ENCODE measurements at regions not wholly inside any gene's neighbourhood (a gene's known extent, or its start where the extent isn't known, plus 50 kb on each side); places are given as distances from the start of the nearest gene placed in this dataset.

DNA sequence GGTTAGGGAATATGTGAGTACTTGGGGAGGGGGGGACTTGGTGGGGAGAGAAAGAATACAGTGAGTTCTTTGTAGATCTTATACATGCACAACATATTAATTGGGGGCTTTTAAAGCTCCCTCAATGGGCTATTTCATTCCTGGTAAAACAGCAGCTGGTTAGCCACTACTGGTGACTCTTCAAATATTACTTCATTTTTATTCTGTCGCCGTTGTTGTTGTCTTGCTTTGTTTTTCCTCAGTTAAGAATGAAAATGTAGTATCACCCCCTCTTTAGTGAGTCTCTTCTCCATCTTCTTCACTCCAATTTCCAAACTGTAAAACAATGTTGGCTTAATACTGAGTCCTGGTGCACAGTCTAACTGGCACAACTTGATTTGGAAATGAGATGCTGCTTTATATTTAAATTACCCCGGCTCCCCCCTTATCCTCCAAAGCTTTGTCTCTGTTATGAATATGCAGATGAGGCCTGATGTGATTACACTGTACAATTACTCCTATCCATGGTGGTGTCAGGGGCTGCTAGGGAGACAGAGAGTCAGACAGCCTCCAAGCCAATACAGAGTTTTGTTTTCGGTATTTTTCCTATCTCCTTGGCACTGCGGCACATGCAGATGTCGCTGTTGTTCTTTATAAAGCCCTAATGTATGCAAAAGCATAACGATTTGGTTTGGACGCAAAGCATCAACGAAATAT is 256.9 kb upstream of the PMFBP1 start:
- TF ChIP-seq, protein P1, sequence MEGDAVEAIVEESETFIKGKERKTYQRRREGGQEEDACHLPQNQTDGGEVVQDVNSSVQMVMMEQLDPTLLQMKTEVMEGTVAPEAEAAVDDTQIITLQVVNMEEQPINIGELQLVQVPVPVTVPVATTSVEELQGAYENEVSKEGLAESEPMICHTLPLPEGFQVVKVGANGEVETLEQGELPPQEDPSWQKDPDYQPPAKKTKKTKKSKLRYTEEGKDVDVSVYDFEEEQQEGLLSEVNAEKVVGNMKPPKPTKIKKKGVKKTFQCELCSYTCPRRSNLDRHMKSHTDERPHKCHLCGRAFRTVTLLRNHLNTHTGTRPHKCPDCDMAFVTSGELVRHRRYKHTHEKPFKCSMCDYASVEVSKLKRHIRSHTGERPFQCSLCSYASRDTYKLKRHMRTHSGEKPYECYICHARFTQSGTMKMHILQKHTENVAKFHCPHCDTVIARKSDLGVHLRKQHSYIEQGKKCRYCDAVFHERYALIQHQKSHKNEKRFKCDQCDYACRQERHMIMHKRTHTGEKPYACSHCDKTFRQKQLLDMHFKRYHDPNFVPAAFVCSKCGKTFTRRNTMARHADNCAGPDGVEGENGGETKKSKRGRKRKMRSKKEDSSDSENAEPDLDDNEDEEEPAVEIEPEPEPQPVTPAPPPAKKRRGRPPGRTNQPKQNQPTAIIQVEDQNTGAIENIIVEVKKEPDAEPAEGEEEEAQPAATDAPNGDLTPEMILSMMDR (IDR thresholded peaks at IDR 0.05): no peak
- TF ChIP-seq POLR2AphosphoS5 (IDR thresholded peaks at IDR 0.05): no peak
